HG02943 (cell line): ENCODE measurements at regions not wholly inside any gene's neighbourhood (a gene's known extent, or its start where the extent isn't known, plus 50 kb on each side); places are given as distances from the start of the nearest gene placed in this dataset.
"Not testable (repeated sequence)": the region's sequence is repeated elsewhere in the genome, so short reads cannot be mapped to it uniquely, and the experiment has no call there.

ENCODE experiments used
- ATAC-seq: cut with Tn5 transposase; IDR thresholded peaks from one replicate; pipeline ENCODE4 v1.9.1; 2021; ENCODE audit warnings: mild to moderate bottlenecking, low read depth, moderate library complexity; ENCODE audit not compliant: unreplicated experiment

DNA sequence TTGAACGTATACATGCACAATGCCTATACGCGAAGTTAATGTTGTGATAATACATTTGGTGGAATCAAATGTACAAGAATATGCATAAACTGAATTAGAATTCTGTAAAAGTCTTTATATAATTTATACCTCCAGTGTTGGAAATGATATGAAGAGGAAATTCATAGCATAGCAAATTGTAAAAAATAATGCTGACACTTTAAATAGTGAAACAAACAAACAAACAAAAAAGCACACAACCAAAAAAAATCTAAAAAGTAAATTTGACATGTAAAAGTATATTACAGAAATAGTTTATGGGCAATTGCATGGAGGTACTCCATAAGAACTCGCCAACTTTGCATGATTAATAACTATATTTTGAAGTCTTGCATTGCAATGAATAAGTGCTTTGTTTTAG lies 780.9 kb downstream of the TBC1D32 start:
- no peak for ATAC-seq

DNA sequence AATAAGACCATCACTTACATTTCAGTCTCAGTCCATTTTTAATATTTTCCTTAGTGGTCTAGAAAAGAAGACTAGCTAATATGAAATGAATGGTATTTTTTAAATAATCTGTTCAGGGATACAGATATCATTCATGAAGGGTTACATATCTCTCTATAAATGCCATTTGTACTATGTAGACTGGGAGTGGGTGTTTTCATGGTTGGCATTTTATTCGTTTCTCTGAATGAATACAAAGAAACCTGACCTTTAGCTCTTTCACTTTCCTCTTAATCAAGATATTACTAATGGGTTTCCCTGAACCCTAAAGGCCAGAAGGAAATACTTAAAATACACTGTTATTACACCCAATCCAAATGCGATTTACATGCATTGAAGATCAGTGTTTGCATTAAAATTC lies 788.9 kb downstream of the TBC1D32 start:
- ATAC-seq, result no peak

DNA sequence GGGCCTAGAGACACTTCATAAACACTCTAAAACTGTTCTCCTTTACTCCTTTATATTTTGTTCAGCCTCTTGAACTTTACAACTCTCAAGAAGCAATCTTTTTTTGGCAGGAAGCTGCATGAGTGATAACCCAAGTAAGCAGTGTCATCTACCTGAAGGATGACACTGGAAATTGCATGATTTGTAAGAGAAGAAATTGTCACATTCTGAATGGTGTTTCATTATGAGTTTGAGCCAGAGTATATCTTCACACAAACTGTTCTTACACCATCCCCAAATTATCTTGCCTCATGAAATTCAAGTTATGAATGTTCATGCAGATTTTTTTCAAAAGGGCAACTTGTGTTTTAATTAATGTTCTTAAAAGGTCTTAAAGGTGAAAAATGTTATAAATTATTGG lies 799.3 kb downstream of the TBC1D32 start:
- ATAC-seq, result no peak

GRCh38 chr6:120526576-120526975 lies 807.7 kb downstream of the TBC1D32 start:
- ATAC-seq, result no peak

GRCh38 chr6:120514544-120514943 lies 819.7 kb downstream of the TBC1D32 start:
- ATAC-seq, result no peak

- ATAC-seq, result no peak
These were observed 822.6 kb downstream of the TBC1D32 start for GRCh38 chr6:120511712-120512111.

DNA sequence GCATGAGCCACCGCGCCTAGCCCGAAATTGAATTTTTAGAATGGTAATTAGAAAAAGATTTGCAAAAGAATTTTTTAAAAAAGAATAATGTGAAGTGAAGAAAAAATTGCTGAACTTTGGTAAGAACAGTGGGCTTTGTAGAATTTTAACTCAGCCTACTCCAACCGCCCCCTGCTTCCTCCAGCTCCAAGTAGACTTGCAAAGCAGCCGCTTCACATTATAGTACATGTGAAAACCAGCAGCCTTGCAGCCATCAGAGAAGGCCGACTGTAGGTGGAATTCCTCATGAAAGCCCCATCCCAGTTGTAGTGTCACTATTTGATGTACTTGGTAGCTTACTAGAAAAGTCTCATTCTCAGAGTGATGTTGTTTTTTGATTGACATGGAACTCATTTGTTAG lies 835.6 kb downstream of the TBC1D32 start:
- ATAC-seq, result no peak

DNA sequence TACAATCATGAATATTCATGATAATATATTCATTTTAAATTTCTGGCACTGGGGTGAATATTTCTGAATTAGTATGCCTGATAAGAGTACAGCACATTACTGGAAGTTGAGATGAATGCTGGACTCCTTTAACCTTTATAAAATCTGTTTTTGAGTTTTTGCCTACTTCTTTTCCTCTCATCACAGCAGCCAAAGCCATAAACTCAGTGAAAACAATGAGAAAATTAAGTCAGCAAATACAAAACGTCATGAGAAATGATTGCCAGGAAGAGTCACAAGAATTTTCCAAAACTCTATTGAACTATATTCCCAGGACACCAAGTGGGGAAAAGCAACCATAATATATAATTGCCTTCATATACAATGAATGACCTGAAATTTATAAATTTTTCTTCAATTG lies 837.6 kb downstream of the TBC1D32 start:
- ATAC-seq, result no peak

GRCh38 chr6:120493505-120493904 lies 840.8 kb downstream of the TBC1D32 start:
- ATAC-seq, result no peak

GRCh38 chr6:120489941-120490340 lies 844.3 kb downstream of the TBC1D32 start:
- no peak for ATAC-seq

- ATAC-seq, result no peak
These were observed 850.1 kb downstream of the TBC1D32 start for GRCh38 chr6:120484146-120484545.

DNA sequence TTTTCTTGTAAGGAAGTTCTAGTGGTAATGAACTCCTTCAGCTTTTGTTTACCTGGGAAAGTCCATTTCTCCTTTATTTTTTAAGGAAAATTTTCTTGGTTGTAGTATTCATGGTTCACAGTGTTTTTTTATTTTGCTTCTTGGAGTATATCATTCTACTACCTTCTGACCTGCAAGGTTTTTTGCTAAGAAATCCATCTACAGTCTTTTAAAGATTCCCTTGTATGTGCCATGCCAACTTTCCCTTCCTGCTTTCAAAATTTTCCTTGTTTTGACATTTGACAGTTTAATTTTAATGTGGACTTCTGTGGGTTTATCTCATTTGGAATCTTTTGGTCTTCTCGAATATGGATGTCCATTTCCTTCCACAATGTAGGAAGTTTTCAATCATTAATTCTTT lies 855.6 kb downstream of the TBC1D32 start:
- no peak for ATAC-seq

GRCh38 chr6:120473804-120474203 lies 860.5 kb downstream of the TBC1D32 start:
- ATAC-seq, result no peak

- ATAC-seq, result no peak
These were observed 865.8 kb downstream of the TBC1D32 start for GRCh38 chr6:120468486-120468885.

GRCh38 chr6:120451508-120451907 lies 882.8 kb downstream of the TBC1D32 start:
- ATAC-seq, result no peak

DNA sequence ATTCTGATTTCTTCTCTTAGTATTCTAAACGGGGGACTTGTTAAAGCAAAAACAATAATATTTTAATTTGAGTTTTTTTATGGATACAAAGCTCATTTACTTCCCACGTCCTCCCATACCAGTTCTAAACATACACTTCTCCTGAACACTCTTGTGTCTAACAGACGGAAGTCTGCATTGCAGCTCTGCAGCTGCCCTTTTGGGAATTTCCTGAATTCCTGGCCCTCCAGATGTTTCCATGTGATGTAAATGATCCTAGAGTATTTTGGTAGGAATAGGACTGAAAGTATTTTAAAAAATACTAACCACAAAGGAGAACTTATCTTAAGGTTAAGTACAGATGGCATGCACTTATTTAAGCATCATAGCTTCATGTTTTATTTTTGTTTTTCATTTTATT lies 886.7 kb downstream of the TBC1D32 start:
- no peak for ATAC-seq

- ATAC-seq, result not testable (repeated sequence)
These were observed 901.4 kb downstream of the TBC1D32 start for GRCh38 chr6:120432840-120433239.

DNA sequence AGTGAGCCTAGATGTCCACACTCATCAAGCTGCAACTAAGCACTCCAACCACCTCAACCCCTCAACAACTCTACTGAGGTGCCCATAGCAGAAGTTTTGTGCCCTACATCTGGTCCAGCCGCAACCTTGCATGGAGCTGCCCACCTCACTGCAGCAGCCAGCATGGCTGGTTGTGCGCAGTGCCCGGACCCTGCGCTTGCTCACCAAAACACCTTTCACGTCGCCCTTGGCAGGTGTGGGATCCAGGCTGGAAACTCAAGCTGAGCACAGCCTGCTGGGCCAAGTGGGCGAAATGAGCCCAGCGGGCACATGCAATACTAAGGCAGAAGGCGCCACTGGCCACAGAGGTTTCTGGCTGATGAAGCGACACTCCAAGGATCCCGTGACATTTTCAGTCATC lies 902.4 kb downstream of the TBC1D32 start:
- no peak for ATAC-seq

DNA sequence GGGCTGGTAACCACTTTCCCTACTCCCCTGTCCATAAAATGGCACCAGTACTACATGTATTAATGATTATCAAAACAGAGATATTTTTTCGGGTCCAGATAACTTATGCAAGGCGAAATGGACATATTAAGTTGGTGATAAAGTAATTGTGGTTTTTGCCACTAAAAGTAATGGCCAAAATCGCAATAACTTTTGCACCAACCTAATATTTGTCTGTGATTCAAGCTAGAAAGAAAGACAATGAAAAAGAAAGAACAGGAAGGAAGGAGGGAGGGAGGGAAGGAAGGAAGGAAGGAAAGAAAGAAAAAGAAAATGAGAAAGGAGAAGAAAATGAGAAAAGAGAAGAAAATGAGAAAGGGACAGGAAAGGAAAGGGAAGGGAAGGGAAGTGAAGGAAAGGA lies 922.9 kb downstream of the TBC1D32 start:
- ATAC-seq, result no peak

GRCh38 chr6:120410586-120410985 lies 923.7 kb downstream of the TBC1D32 start:
- no peak for ATAC-seq

DNA sequence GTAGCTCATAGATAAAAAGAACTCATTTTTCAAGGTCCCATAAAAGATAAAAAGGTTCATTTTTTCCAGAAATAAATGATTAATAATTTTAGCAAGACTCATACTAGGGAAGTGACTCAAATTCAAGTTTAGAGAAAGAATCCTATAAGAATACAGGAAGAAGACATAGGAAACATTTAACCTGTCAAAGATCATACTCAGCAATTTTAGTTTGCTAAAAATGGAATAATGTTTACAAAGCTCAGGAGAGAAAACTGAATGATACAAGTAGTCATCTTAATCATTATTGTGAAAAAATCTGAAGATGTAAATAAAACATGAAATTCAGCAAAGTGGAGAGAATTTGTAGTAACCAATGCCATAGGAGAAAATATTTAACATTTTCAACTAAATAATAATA lies 926.6 kb downstream of the TBC1D32 start:
- ATAC-seq, result no peak

GRCh38 chr6:120405947-120406346 lies 928.3 kb downstream of the TBC1D32 start:
- no peak for ATAC-seq

DNA sequence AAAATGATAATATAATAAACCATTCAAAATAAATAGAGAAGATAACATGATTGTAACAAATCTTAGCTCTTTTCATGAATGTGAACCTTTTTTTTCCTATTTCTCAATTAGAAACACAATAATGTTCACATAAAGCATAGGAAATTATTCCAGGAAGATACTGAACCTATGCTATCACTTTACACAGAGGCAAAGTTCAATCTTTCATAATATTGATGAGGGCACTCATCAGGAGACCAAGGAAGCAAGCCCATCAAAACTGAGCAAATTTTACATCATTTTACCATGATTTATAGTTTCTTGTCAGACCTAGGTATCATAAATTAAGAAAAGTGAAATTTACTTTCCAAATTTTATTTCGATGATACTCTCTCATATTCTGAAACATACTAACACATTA lies 938.5 kb downstream of the TBC1D32 start:
- no peak for ATAC-seq
